ENCODE measurements at regions not wholly inside any gene's neighbourhood (a gene's known extent, or its start where the extent isn't known, plus 50 kb on each side); places are given as distances from the start of the nearest gene placed in this dataset.
A peak's percentile ranks its signal among the peaks of the same experiment; 100 is the strongest.
"Not testable (repeated sequence)": the region's sequence is repeated elsewhere in the genome, so short reads cannot be mapped to it uniquely, and the experiment has no call there.

DNA sequence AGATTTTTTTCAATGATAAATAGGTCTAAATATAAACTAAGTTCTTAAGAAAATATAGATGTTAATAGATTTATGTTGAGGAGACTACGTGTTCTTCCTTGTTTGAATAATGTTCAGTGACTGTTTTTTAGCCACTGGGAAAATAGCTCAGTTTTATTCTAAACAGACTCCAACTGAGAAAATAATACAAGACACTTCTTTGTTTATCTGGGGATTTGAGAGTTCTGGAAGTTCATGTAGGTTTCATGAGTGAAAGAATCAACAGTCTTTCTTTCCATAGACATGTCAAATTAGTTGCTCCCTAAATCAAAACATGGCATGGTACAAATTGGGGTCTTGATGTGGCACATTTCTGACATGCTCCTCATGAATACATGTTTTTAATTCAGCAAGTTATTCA is 177.7 kb downstream of the MREG start:
- peaks cover 15% of the 10 kb centered on the region for H3K27me3 Mint-ChIP-seq
- DNase-seq, result no peak
- H3K4me1 Mint-ChIP-seq, result no peaks in the 10 kb centered on the region
- no peak for ATAC-seq
- H3K9me3 ChIP-seq (ENCODE audit: control insufficient read depth, low read length, poor library complexity, severe bottlenecking), result no peaks in the 10 kb centered on the region
- no peak overlapping the region for H3K4me3 Mint-ChIP-seq
- no peaks in the 10 kb centered on the region for H3K36me3 Mint-ChIP-seq (ENCODE audit: low read depth)
- no peak overlapping the region for H3K27ac Mint-ChIP-seq

DNA sequence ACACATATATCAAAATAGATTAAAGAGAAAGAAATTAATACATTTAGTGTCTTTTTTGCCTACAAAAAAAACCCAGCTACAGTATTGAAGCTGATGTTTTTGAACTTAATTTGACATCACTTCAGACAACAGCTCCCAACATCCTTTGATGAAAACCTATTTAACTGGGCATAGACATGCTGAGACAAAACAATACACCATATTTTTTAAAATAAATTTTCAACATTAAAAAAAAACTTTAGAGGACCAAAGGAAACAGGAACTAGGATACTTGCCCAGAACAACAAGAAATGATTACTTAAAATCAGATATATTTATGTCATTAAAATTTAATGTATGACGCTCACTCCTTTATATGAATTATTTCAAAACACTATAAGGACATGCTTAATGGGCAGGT is 178.1 kb downstream of the MREG start:
- Mint-ChIP-seq H3K27ac (no peak overlapping the region), H3K27me3 (peaks cover 15% of the 10 kb centered on the region), H3K36me3 (ENCODE audit: low read depth) (no peaks in the 10 kb centered on the region), H3K4me3 (no peak overlapping the region), H3K4me1 (no peaks in the 10 kb centered on the region)
- ATAC-seq, result no peak
- no peaks in the 10 kb centered on the region for H3K9me3 ChIP-seq (ENCODE audit: control insufficient read depth, low read length, poor library complexity, severe bottlenecking)
- DNase-seq, result no peak

DNA sequence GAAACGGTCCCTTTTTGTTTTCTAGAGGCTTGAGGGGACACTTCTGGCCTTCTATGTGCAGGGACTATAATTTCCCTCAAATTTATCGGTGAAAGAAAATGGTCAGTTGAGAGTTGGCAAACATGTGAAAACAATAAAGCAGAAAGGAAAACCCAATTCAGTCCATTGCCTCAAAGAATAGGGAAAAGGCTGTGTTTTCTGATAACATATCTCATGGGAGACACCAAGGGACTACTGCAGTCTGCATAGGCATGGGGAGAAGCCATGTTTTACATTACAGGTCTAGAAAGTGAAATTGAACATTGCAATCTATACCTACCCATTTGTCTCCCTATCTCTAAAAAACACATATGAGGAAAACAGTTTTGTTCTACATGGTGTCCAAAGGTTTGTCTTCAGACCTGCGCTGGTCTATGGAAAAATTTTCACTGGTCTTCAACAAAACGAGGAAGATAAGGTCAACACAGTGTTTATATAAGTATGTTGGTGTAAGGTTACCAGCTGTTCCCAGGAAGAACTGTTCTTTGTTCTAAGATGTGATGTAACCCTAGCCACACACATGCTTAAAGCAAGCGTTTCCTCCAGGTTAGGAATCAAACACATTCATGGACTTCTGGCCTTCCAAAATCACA is 179.7 kb downstream of the MREG start:
- ATAC-seq (no peak), DNase-seq (no peak)
- H3K4me1 Mint-ChIP-seq, result peaks cover under 1% of the 10 kb centered on the region
- H3K4me3 Mint-ChIP-seq, result no peak overlapping the region
- H3K27ac Mint-ChIP-seq, result no peak overlapping the region
- H3K9me3 ChIP-seq (ENCODE audit: control insufficient read depth, low read length, poor library complexity, severe bottlenecking), result no peaks in the 10 kb centered on the region
- H3K27me3 Mint-ChIP-seq, result peaks cover 15% of the 10 kb centered on the region
- H3K36me3 Mint-ChIP-seq (ENCODE audit: low read depth), result no peaks in the 10 kb centered on the region

DNA sequence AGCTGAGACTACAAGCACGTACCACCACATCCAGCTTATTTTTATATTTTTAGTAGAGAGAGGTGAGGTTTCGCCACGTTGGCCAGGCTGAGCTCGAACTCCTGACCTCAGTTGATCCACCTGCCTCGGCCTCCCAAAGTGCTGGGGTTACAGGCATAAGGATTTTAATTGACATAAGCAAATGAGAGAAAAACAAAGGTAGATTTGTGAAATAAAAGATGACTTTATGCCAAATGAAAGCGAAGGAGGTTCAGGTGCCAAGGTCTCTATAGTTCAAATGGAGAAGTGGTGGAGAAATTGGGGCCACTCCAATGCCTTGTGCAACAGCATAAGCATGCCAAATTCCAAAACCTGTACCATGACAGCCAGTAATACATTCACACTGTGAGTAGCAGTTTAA is 180.6 kb downstream of the MREG start:
- Mint-ChIP-seq H3K27me3 (peaks cover 15% of the 10 kb centered on the region), H3K4me1 (peaks cover 3% of the 10 kb centered on the region), H3K27ac (no peak overlapping the region), H3K4me3 (no peak overlapping the region), H3K36me3 (ENCODE audit: low read depth) (no peaks in the 10 kb centered on the region)
- H3K9me3 ChIP-seq (ENCODE audit: control insufficient read depth, low read length, poor library complexity, severe bottlenecking), result no peaks in the 10 kb centered on the region
- ATAC-seq, result no peak
- no peak for DNase-seq

DNA sequence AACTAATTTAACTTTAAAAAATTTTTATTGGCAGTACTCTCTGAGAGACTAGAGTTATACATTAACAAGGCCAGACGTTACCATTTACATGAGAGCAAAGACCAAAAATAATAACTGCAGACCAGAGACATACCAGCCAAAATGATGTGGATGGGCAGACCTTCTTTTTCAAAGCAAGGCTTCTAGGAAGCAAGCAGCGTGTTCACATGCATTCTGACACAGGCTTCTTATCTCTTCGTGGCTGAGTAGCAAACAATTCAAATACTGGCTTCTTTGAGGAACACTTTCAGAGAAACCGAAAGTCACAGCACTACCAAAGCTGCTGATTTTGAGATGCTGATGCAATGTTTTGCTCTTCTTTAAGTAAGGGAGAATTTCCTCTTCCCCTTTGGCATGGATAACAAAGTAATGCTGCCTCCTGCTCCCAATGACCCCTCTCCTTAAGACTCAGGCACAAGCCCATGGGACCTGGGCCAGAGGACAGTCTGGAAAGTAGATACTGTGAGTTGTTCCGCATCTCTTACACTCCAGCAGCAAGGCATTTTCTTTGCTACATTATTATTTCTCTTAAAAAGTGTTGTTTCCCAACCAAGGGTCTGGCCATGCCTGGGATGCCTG is 181.9 kb downstream of the MREG start:
- H3K9me3 ChIP-seq (ENCODE audit: control insufficient read depth, low read length, poor library complexity, severe bottlenecking), result no peaks in the 10 kb centered on the region
- DNase-seq, result no peak
- ATAC-seq, result no peak
- peaks cover 7% of the 10 kb centered on the region for H3K27me3 Mint-ChIP-seq
- H3K4me1 Mint-ChIP-seq, result peaks cover 3% of the 10 kb centered on the region
- H3K4me3 Mint-ChIP-seq, result no peak overlapping the region
- H3K27ac Mint-ChIP-seq, result no peak overlapping the region
- no peaks in the 10 kb centered on the region for H3K36me3 Mint-ChIP-seq (ENCODE audit: low read depth)

DNA sequence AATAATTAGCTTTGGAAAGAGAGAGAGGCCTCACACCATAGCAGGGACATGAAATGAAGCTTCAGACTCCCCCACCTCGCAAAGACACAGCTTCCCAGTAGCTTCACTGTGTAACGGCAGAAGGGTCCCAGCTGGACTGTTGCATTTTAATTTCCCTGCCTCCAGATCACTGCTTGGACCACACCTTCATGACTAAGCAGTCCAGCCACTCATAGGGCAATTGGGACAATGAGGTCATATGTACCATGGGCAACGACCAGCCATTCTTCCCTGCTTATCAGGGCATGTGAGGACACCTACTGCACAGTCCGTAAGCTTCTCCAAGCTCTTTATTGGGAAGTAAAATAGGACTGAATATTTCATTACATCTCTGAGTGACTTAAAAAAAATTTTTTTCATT is 183.0 kb downstream of the MREG start:
- ATAC-seq, result no peak
- no peak for DNase-seq
- no peak overlapping the region for H3K27ac Mint-ChIP-seq
- H3K4me3 Mint-ChIP-seq, result no peak overlapping the region
- no peaks in the 10 kb centered on the region for H3K36me3 Mint-ChIP-seq (ENCODE audit: low read depth)
- no peaks in the 10 kb centered on the region for H3K9me3 ChIP-seq (ENCODE audit: control insufficient read depth, low read length, poor library complexity, severe bottlenecking)
- H3K27me3 Mint-ChIP-seq, result no peaks in the 10 kb centered on the region
- H3K4me1 Mint-ChIP-seq, result peaks cover 3% of the 10 kb centered on the region

DNA sequence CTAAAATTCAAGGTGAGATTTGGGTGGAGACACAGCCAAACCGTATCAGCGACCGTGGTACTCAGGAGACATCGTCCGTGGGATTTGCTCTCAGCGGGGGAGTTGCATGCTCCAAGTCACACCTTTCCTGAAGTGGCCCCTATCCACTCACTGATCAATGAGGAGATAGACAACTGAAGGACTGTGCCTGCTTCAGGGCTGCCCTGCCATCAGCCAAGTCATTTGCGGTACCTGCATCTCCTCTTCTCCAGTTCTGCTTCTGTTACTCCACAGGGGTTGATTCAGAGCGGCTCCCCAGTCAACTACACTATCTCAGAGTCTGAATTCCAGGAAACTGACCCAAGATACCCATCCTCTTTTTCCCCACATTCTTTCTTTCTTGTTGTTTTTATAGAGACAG is 184.1 kb downstream of the MREG start:
- H3K27me3 Mint-ChIP-seq, result no peaks in the 10 kb centered on the region
- no peaks in the 10 kb centered on the region for H3K36me3 Mint-ChIP-seq (ENCODE audit: low read depth)
- no peaks in the 10 kb centered on the region for H3K9me3 ChIP-seq (ENCODE audit: control insufficient read depth, low read length, poor library complexity, severe bottlenecking)
- peaks cover 3% of the 10 kb centered on the region for H3K4me1 Mint-ChIP-seq
- DNase-seq (no peak), ATAC-seq (no peak)
- no peak overlapping the region for H3K27ac Mint-ChIP-seq
- H3K4me3 Mint-ChIP-seq, result no peak overlapping the region

DNA sequence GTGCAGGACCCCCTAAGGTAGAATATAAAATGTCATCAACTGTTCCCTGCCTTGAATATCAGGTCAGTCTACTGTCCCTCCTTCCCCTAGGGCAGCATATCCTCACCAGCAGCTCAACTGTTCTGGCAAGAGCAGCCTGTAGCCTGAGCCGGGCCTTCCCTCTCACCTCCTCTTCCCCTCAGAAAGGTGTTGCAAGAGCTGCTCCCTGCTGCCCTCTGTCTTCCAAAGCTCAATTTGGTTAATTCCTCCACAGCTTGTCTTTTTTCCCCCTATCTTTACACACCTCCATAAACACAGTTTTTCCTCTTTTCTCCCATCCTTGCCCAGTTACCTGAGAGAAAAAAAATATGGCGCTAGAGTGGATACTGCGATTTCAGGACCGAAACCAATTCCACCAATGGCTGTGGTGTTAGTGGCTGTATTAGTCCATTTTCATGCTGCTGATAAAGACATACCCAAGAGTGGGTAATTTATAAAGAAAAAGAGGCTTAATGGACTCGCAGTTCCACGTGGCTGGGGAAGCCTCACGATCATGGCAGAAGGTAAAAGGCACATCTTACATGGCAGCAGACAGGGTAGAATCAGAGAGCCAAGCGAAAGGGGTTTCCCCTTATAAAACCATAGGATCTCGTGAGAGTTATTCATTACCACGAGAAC is 184.7 kb downstream of the MREG start:
- no peak overlapping the region for H3K4me3 Mint-ChIP-seq
- peak in 1 of 3 donors; percentile 9 for DNase-seq
- peaks cover 3% of the 10 kb centered on the region for H3K4me1 Mint-ChIP-seq
- H3K9me3 ChIP-seq (ENCODE audit: control insufficient read depth, low read length, poor library complexity, severe bottlenecking), result no peaks in the 10 kb centered on the region
- peak; percentile 61 for ATAC-seq
- no peak overlapping the region for H3K27ac Mint-ChIP-seq
- H3K36me3 Mint-ChIP-seq (ENCODE audit: low read depth), result no peaks in the 10 kb centered on the region
- no peaks in the 10 kb centered on the region for H3K27me3 Mint-ChIP-seq

DNA sequence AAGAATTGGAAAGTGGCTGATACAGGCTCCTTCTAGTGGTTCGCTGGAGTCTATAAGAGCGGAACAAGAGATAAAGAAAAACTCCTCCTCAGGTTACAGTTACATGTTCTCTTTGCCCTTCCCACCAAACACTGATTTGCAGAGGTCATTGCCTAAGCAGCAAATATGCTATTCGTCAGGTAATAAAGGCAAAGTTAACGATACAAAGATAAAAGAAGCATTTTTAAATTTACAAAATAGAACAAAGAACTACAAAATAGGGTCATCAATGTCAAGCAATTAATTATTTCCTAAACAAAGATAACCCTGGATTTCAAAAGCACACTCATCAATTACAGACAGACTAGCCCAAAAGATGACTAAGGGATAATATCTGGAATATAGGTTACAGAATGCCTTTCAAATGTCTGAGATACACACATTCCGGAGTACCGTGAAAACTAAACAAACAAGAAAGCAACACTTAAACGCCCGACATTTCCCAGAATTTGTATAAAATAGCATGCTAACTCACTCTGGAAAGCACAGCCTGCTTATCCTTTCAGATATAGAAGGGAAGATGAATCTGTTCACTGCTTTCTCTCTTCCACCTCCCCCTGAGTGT is 186.4 kb downstream of the MREG start:
- no peak for ATAC-seq
- DNase-seq, result no peak
- peaks cover 2% of the 10 kb centered on the region for H3K36me3 Mint-ChIP-seq (ENCODE audit: low read depth)
- no peak overlapping the region for H3K4me3 Mint-ChIP-seq
- H3K9me3 ChIP-seq (ENCODE audit: control insufficient read depth, low read length, poor library complexity, severe bottlenecking), result no peaks in the 10 kb centered on the region
- H3K27ac Mint-ChIP-seq, result no peak overlapping the region
- peaks cover 3% of the 10 kb centered on the region for H3K4me1 Mint-ChIP-seq
- H3K27me3 Mint-ChIP-seq, result no peaks in the 10 kb centered on the region

DNA sequence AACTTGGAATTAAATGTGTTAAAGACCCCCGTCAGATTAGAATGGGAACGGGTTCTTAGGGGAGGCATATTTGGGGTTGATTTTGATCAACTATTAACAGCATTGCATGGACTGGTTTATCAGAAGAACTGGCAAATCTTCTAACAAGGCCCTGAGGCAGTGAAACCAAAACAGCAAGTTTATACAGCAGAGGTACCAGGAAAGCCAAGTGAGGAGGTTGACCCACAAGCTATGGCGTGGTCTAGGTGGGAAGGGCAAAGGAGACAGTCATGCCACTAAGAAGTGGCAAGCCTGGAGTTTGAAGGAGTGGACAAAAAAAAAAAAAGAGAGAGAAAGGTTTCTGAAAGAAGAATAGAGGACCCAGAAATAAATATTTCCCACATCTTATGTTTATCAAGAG is 187.0 kb downstream of the MREG start:
- ATAC-seq, result no peak

DNA sequence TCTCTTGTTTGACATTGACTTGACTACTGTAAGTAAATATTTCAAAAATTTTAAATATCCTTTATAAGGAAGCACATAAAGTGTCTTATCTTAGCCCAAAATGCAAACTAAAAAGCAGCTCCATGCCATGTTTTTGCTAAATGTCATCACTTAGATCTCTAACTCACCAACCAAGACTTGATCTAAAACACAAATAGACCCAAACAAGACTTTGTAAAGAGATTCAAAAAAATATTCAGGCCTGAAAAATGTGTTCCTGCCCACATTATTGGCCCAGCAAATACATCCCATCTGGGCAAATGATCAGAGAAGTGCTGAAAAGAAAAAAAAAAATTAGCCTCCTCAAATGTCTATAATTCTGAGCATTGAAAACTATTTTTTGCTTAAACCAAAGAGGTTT is 187.6 kb downstream of the MREG start:
- H3K4me3 Mint-ChIP-seq, result no peak overlapping the region
- DNase-seq (no peak), ATAC-seq (no peak)
- H3K4me1 Mint-ChIP-seq, result peaks cover 3% of the 10 kb centered on the region
- H3K27ac Mint-ChIP-seq, result no peak overlapping the region
- H3K9me3 ChIP-seq (ENCODE audit: control insufficient read depth, low read length, poor library complexity, severe bottlenecking), result no peaks in the 10 kb centered on the region
- H3K27me3 Mint-ChIP-seq, result no peaks in the 10 kb centered on the region
- H3K36me3 Mint-ChIP-seq (ENCODE audit: low read depth), result peaks cover 2% of the 10 kb centered on the region

More for the DNA sequence above, 187.0 kb downstream of the MREG start:
- no peak for DNase-seq
- H3K27me3 Mint-ChIP-seq, result no peaks in the 10 kb centered on the region
- H3K4me1 Mint-ChIP-seq, result peaks cover 3% of the 10 kb centered on the region
- H3K36me3 Mint-ChIP-seq (ENCODE audit: low read depth), result peaks cover 2% of the 10 kb centered on the region
- no peak overlapping the region for H3K27ac Mint-ChIP-seq
- H3K4me3 Mint-ChIP-seq, result no peak overlapping the region
- H3K9me3 ChIP-seq (ENCODE audit: control insufficient read depth, low read length, poor library complexity, severe bottlenecking), result no peaks in the 10 kb centered on the region

DNA sequence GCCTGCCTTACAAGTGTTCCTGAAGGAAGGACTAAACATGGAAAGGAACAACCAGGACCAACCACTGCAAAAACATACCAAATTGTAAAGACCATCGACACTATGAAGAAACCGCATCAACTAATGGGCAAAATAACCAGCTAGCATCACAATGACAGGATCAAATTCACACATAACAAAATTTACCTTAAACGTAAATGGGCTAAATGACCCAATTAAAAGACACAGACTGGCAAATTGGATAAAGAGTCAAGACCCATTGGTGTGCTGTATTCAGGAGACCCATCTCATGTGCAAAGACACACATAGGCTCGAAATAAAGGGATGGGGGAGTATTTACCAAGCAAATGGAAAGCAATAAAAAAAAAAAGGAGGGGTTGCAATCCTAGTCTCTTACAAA is 192.1 kb downstream of the MREG start:
- not testable (repeated sequence) for H3K27me3 Mint-ChIP-seq; H3K9me3 ChIP-seq (ENCODE audit: control insufficient read depth, low read length, poor library complexity, severe bottlenecking); H3K36me3 Mint-ChIP-seq (ENCODE audit: low read depth); DNase-seq; H3K4me1 Mint-ChIP-seq; H3K4me3 Mint-ChIP-seq; H3K27ac Mint-ChIP-seq; ATAC-seq

DNA sequence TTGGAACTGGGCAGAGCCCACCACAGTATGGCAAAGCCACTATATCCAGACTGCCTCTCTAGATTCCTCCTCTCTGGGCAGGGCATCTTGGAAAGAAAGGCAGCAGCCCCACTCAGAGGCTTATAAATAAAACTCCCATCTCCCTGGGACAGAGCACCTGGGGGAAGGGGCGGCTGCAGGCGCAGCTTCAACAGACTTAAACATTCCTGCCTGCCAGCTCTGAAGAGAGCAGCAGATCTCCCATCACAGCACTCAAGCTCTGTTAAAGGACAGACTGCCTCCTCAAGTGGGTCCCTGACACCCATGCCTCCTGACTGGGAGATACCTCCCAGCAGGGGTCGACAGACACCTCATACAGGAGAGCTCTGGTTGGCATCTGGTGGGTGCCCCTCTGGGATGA is 193.6 kb downstream of the MREG start:
- not testable (repeated sequence) for DNase-seq; H3K36me3 Mint-ChIP-seq (ENCODE audit: low read depth); ATAC-seq; H3K9me3 ChIP-seq (ENCODE audit: control insufficient read depth, low read length, poor library complexity, severe bottlenecking); H3K4me1 Mint-ChIP-seq; H3K4me3 Mint-ChIP-seq; H3K27me3 Mint-ChIP-seq; H3K27ac Mint-ChIP-seq

Data from T-helper 17 cell (primary cell).